Aorta (tissue), 5 donors: ENCODE measurements at regions not wholly inside any gene's neighbourhood (a gene's known extent, or its start where the extent isn't known, plus 50 kb on each side); places are given as distances from the start of the nearest gene placed in this dataset.

ENCODE experiments used
- ATAC-seq: fragments of 200-7000 bp; cut with Tn5 transposase; one replicate; pipeline ENCODE4 v1.9.1; 2022; ENCODE audit warnings: moderate library complexity; ENCODE audit not compliant: low FRiP score
- DNase-seq, 2 donors: peaks; one replicate each; pipeline ENCODE4 v3.0.0-alpha.2; 2020
- H3K27ac ChIP-seq, 2 donors: one replicate each; pipeline ENCODE4 v1.5.1; 2013; ENCODE audit warnings: low read length in 2 of 2, mild to moderate bottlenecking in 2 of 2, moderate library complexity in 2 of 2, control low read depth in 1 of 2, inconsistent platforms in 1 of 2, low read depth in 1 of 2
- H3K27me3 ChIP-seq, 2 donors: one replicate each; pipeline ENCODE4 v1.6.1; 2013; ENCODE audit warnings: control low read depth in 1 of 2, low read length in 1 of 2, mild to moderate bottlenecking in 1 of 2, moderate library complexity in 1 of 2; ENCODE audit not compliant: insufficient read depth in 2 of 2, control insufficient read depth in 1 of 2
- H3K36me3 ChIP-seq, 2 donors: one replicate each; pipeline ENCODE4 v1.6.1; 2013; ENCODE audit warnings: control low read depth in 1 of 2, low read length in 1 of 2, mild to moderate bottlenecking in 1 of 2; ENCODE audit not compliant: insufficient read depth in 2 of 2, control insufficient read depth in 1 of 2
- H3K4me1 ChIP-seq, 2 donors: one replicate each; pipeline ENCODE4 v1.6.1; 2013; ENCODE audit warnings: low read length in 2 of 2, control low read depth in 1 of 2, mild to moderate bottlenecking in 1 of 2, moderate library complexity in 1 of 2; ENCODE audit not compliant: insufficient read depth in 2 of 2, control insufficient read depth in 1 of 2
- H3K4me3 ChIP-seq, 2 donors: one replicate each; pipeline ENCODE4 v1.5.1; 2013; ENCODE audit warnings: low read length in 2 of 2, control low read depth in 1 of 2, mild to moderate bottlenecking in 1 of 2
- H3K9me3 ChIP-seq: one replicate; pipeline ENCODE4 v1.6.1; 2013; ENCODE audit warnings: mild to moderate bottlenecking, low read length; ENCODE audit not compliant: control insufficient read depth
- WGBS, 2 donors: extraction: QIAGEN DNeasy Blood & Tissue Kit; methylation state at CpG; one replicate each; pipeline ENCODE4 v1.1.7; 2013; 5-methylcytosine and 5-hydroxymethylcytosine counted together
- intact Hi-C, 2 donors: fragments of 100-400 bp; cut with DNase I; formaldehyde crosslinking; loops; one replicate each; pipeline versions ENCODE4 v1.14.2 to v1.15.0; 2022
- donor health status: healthy with polysubstance abuse.
- donor health status: Bipolar disorder and iron deficiency.
- donor health status: DM: no; HTN: no; CAD: no.
- donor health status: DM: no; HTN: no; CAD: no.
- donor health status: DM: yes; HTN: yes; CAD: no.

- Histone ChIP-seq H3K4me1 (no peaks in the 10 kb centered on the region), H3K27ac (no peak overlapping the region), H3K27me3 (no peaks in the 10 kb centered on the region), H3K9me3 (peaks cover 7% of the 10 kb centered on the region), H3K4me3 (no peak overlapping the region), H3K36me3 (no peaks in the 10 kb centered on the region)
- ATAC-seq (no peak), DNase-seq (no peak)
- WGBS, 2 donors = 84 to 95% methylated on average over 2 of the region's 2 CpGs
- intact Hi-C loops = no loop called here
These were observed 533.2 kb downstream of the ARAP2 start for GRCh38 chr4:35711127-35711526.

- no peak overlapping the region for H3K27ac ChIP-seq
- H3K4me1 ChIP-seq = no peaks in the 10 kb centered on the region
- intact Hi-C loops = no loop called here
- ATAC-seq (no peak), DNase-seq (no peak)
- no peak overlapping the region for H3K4me3 ChIP-seq
- no peaks in the 10 kb centered on the region for H3K9me3 ChIP-seq
- H3K27me3 ChIP-seq = no peaks in the 10 kb centered on the region
- 89 to 94% methylated on average over 3 of the region's 3 CpGs for WGBS, 2 donors
- no peaks in the 10 kb centered on the region for H3K36me3 ChIP-seq
These were observed 520.3 kb downstream of the ARAP2 start for GRCh38 chr4:35723973-35724372.

DNA sequence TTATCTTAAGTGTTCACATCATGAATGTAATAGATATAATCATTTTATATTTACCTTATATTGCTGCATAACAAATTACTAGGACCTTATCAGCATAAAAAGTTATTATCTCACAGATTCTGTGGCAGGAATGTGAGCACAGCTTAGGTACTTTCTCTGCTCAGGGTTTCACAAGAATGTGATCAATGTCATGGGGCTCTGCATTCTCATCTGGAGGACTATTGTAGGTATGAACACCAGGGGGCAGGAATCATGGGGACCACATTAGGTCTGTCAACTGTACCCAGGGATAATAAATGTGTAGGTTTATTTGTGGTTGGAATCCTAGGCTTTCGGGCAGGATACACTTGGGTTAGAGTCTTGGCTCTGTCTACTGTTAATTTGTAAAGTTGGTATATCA, 519.2 kb downstream of the ARAP2 start:
- intact Hi-C loops = no loop called here
- no peaks in the 10 kb centered on the region for H3K36me3 ChIP-seq
- H3K4me3 ChIP-seq = no peak overlapping the region
- no peak for DNase-seq
- no peaks in the 10 kb centered on the region for H3K9me3 ChIP-seq
- WGBS, 2 donors = 90% methylated on average over 1 of the region's 1 CpG
- H3K27me3 ChIP-seq = no peaks in the 10 kb centered on the region
- H3K27ac ChIP-seq = no peak overlapping the region
- no peaks in the 10 kb centered on the region for H3K4me1 ChIP-seq
- no peak for ATAC-seq

DNA sequence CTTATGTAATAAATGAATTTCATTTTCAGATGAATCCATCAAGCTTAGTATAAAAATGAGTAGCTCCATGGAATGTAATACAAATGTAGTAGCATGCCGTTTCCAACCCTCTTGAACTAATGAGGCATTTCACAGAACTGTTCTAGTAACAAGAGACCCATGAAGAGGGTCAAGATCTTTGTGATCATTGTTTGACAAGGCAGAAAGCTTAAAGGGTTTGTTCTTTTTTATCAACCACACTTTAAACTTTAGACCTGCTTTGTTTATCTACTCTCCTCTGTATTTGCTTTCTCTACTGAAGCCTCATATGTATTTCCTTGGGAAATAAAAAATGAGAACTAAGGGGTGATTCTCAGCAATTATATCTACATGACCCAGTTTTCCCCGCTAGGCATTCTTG, 513.9 kb downstream of the ARAP2 start:
- H3K4me3 ChIP-seq = no peak overlapping the region
- 56 to 68% methylated on average over 2 of the region's 2 CpGs for WGBS, 2 donors
- no peaks in the 10 kb centered on the region for H3K27me3 ChIP-seq
- DNase-seq (no peak), ATAC-seq (no peak)
- no peaks in the 10 kb centered on the region for H3K9me3 ChIP-seq
- H3K27ac ChIP-seq = no peak overlapping the region
- H3K36me3 ChIP-seq = no peaks in the 10 kb centered on the region
- intact Hi-C loops = no loop called here
- H3K4me1 ChIP-seq = no peaks in the 10 kb centered on the region

DNA sequence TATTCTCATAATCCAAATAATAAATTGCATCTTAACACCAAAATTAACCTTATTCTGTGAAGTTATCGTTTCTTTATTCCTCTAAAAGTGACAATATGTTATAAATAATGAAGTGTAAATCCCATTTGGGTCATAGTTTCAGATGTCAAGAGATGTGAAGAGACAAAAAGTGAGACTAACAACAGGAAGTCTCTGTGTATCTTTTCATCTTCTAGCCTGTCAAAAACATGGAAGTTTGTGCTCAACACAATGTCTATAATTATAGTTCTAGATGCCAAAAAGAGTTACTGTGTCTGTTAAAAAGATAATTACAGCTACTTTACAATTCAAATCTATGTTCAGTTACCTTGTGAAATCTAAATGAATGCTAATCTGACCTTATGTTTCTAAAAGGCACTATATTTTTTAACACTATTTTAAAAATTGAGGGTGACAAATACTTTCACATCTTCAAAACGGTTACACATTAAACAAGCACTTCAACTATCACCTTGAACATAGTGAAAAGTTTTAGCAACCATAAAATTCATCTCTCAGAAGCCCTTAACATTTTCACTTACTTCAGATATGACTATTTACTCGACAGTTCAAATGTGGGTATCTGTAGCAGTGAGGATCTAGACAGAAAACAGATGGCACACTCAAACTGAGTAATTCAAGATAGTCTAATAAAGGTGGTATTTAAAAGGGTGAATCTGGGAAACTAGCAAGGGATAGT, 509.8 kb downstream of the ARAP2 start:
- DNase-seq = no peak
- H3K9me3 ChIP-seq = no peaks in the 10 kb centered on the region
- no peak overlapping the region for H3K4me3 ChIP-seq
- intact Hi-C loops = no loop called here
- H3K27ac ChIP-seq = no peak overlapping the region
- 70 to 79% methylated on average over 3 of the region's 3 CpGs for WGBS, 2 donors
- no peak for ATAC-seq
- H3K27me3 ChIP-seq = no peaks in the 10 kb centered on the region
- H3K36me3 ChIP-seq = no peaks in the 10 kb centered on the region
- no peaks in the 10 kb centered on the region for H3K4me1 ChIP-seq

DNA sequence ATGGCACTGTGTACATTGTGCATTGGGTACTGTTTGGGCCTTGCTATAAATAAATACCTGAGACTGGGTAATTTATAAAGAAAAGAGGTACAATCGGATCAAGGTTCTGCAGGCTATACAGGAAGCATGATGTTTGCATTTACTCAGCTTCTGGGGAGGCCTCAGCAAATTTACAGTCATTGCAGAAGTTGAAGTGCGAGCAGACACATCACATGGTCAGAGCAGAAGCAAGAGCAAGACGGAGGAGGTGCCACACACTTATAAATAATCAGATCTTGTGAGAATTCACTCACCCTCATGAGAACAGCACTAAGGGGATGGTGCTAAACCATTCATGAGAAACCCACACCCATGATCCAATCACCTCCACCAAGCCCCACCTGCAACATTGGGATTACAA, 505.0 kb downstream of the ARAP2 start:
- no peak overlapping the region for H3K4me3 ChIP-seq
- ATAC-seq (no peak), DNase-seq (no peak)
- no peaks in the 10 kb centered on the region for H3K36me3 ChIP-seq
- WGBS, 2 donors = 45 to 50% methylated on average over 3 of the region's 3 CpGs
- H3K27ac ChIP-seq = no peak overlapping the region
- intact Hi-C loops = no loop called here
- H3K27me3 ChIP-seq = no peaks in the 10 kb centered on the region
- H3K4me1 ChIP-seq = no peaks in the 10 kb centered on the region
- peaks cover 3% of the 10 kb centered on the region for H3K9me3 ChIP-seq

- Histone ChIP-seq H3K27me3 (no peaks in the 10 kb centered on the region), H3K4me1 (no peaks in the 10 kb centered on the region), H3K4me3 (no peak overlapping the region), H3K9me3 (no peaks in the 10 kb centered on the region), H3K27ac (no peak overlapping the region), H3K36me3 (no peaks in the 10 kb centered on the region)
- ATAC-seq = no peak
- intact Hi-C loops = no loop called here
- DNase-seq = no peak
These were observed 490.3 kb downstream of the ARAP2 start for GRCh38 chr4:35754047-35754446.

GRCh38 chr4:35757836-35758235, 486.5 kb downstream of the ARAP2 start:
- H3K4me1 ChIP-seq = no peaks in the 10 kb centered on the region
- H3K36me3 ChIP-seq = no peaks in the 10 kb centered on the region
- no peak overlapping the region for H3K4me3 ChIP-seq
- intact Hi-C loops = no loop called here
- no peaks in the 10 kb centered on the region for H3K27me3 ChIP-seq
- no peaks in the 10 kb centered on the region for H3K9me3 ChIP-seq
- no peak for ATAC-seq
- DNase-seq = no peak
- no peak overlapping the region for H3K27ac ChIP-seq
- WGBS, 2 donors = 14 to 25% methylated on average over 1 of the region's 1 CpG

GRCh38 chr4:35760807-35761206, 483.5 kb downstream of the ARAP2 start:
- ATAC-seq = no peak
- no peaks in the 10 kb centered on the region for H3K9me3 ChIP-seq

More at GRCh38 chr4:35760807-35761206, 483.5 kb downstream of the ARAP2 start:
- Histone ChIP-seq H3K36me3 (no peaks in the 10 kb centered on the region), H3K27ac (no peak overlapping the region), H3K4me1 (no peaks in the 10 kb centered on the region), H3K27me3 (no peaks in the 10 kb centered on the region), H3K4me3 (no peak overlapping the region)
- WGBS, 2 donors = 58 to 66% methylated on average over 4 of the region's 4 CpGs
- intact Hi-C loops = no loop called here
- no peak for DNase-seq
